K562 (cell line): ENCODE measurements at regions not wholly inside any gene's neighbourhood (a gene's known extent, or its start where the extent isn't known, plus 50 kb on each side); places are given as distances from the start of the nearest gene placed in this dataset.

Experiments used
- CHD7 ChIP-seq: fragments of 200-600 bp; sonication (generic); IDR thresholded peaks from one replicate; pipeline ENCODE4 v1.6.1; 2012; ENCODE audit warnings: mild to moderate bottlenecking, low read depth, low read length, inconsistent platforms

GRCh38 chr5:124819201-124819600 lies 72.8 kb upstream of the ZNF608 start (continued):
- no peak for TF ChIP-seq CHD7
